Naive B cell (primary cell): ENCODE measurements at regions not wholly inside any gene's neighbourhood (a gene's known extent, or its start where the extent isn't known, plus 50 kb on each side); places are given as distances from the start of the nearest gene placed in this dataset.
"Not testable (repeated sequence)": the region's sequence is repeated elsewhere in the genome, so short reads cannot be mapped to it uniquely, and the experiment has no call there.

Experiments used
- ATAC-seq, 2 donors: fragments of 150-1000 bp; cut with Tn5 transposase; 2 replicates each; pipeline ENCODE4 v1.10.0; 2021; ENCODE audit warnings: low read depth in 2 of 2, mild to moderate bottlenecking in 2 of 2, moderate library complexity in 2 of 2
- DNase-seq: peaks from one replicate; pipeline ENCODE4 v3.0.0; 2022
- H3K27ac Mint-ChIP-seq, 6 donors: one replicate each; pipeline ENCODE4 v1.8.0; 2020 to 2022; ENCODE audit warnings: mild to moderate bottlenecking in 6 of 6, mixed read lengths in 6 of 6, moderate library complexity in 5 of 6, inconsistent platforms in 2 of 6
- H3K27me3 Mint-ChIP-seq, 3 donors: one replicate each; pipeline ENCODE4 v1.8.0; 2021 to 2022; ENCODE audit warnings: mixed read lengths in 3 of 3, mild to moderate bottlenecking in 1 of 3
- H3K36me3 Mint-ChIP-seq, 2 donors: one replicate each; pipeline ENCODE4 v1.8.0; 2020 to 2022; ENCODE audit warnings: mixed read lengths in 2 of 2, inconsistent platforms in 1 of 2, mild to moderate bottlenecking in 1 of 2
- H3K4me1 Mint-ChIP-seq, 3 donors: one replicate each; pipeline ENCODE4 v1.8.0; 2020 to 2022; ENCODE audit warnings: mixed read lengths in 3 of 3, inconsistent platforms in 1 of 3, mild to moderate bottlenecking in 1 of 3, moderate library complexity in 1 of 3
- H3K4me3 Mint-ChIP-seq, 8 donors: one replicate each; pipeline ENCODE4 v1.8.0; 2020 to 2022; ENCODE audit warnings: mild to moderate bottlenecking in 8 of 8, mixed read lengths in 8 of 8, moderate library complexity in 8 of 8, inconsistent platforms in 2 of 8
- H3K9me3 Mint-ChIP-seq, 7 donors: one replicate each; pipeline ENCODE4 v1.8.0; 2020 to 2022; ENCODE audit warnings: mixed read lengths in 7 of 7, mild to moderate bottlenecking in 5 of 7, inconsistent platforms in 2 of 7, moderate library complexity in 1 of 7

DNA sequence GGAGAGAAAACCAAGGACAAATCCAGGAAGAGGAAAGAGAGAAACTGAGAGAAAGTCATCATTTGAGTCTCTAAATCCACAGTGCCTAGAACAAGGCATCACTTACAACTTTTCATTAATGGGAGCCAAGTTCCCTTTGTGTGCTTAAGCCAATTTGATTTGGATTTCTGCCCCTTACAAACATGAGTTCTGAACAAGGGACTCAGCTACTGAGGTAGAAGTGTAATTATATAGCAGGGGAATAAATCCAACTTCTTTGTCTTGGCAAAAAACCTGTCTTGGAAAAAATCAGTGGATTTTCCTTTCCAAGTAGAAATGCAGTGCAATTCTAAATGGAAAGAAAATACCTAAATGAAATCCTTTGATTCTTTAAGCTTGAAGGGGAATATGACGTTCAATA lies 307.2 kb upstream of the CNTN3 start:
- Mint-ChIP-seq H3K36me3 (no peaks in the 10 kb centered on the region), H3K27me3 (no peaks in the 10 kb centered on the region), H3K9me3 (peaks cover 0 to 6% (median 3%) of the 10 kb centered on the region in 7 donors), H3K4me3 (no peak overlapping the region), H3K4me1 (no peaks in the 10 kb centered on the region), H3K27ac (no peak overlapping the region)
- no peak for DNase-seq
- no peak for ATAC-seq

DNA sequence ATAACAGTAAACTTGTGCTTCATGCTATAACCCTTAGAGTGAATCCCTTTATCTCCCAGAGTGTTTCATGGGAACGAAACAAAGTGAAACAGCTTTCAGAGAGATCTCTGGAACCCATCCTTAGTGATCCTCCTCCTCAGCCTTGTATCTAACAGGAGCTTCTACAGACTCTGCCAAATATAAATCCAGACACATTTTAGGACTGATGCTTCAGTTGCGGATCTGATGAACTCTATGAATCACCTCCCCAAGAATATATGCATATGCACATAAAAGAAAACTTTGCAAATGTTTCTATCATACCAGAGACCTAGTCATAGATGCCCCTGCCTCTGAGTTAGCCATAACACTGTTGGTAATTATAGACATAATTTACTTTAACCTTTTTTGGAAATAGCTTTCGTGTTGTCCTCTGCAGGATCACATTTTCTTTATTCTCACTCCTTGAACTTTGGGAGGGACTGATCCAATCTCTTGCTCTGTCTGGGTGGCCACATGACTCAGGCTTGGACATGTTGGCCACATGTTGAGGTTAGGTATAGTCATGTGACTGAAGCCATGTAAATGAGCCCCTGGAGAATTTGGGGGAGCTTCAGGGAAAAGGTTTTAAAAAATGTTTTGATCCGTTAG lies 306.4 kb upstream of the CNTN3 start:
- H3K36me3 Mint-ChIP-seq = no peaks in the 10 kb centered on the region
- no peak for DNase-seq
- H3K4me1 Mint-ChIP-seq = no peaks in the 10 kb centered on the region
- peaks cover 0 to 6% (median 2%) of the 10 kb centered on the region in 7 donors for H3K9me3 Mint-ChIP-seq
- ATAC-seq = no peak
- no peaks in the 10 kb centered on the region for H3K27me3 Mint-ChIP-seq
- no peak overlapping the region for H3K27ac Mint-ChIP-seq
- no peak overlapping the region for H3K4me3 Mint-ChIP-seq

DNA sequence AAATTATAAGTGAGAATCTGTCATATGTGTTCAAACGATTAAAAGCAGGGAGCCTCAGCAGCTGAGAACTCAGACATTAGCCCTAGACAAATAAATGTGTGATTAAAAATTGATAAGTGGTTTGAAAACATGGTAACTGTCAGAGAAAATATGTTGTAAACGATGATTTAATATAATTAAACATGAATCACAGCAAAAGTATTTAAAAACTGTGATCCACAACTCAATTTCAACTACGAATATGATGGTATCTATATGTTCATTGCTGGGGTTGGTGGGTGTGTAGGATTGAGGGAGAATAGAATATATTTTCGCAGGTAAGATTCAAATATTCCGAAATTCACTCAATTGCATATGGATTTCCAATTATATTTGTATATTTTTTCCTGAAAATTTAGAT lies 302.2 kb upstream of the CNTN3 start:
- peaks cover 0 to 6% (median 2%) of the 10 kb centered on the region in 7 donors for H3K9me3 Mint-ChIP-seq
- H3K4me1 Mint-ChIP-seq = no peaks in the 10 kb centered on the region
- no peaks in the 10 kb centered on the region for H3K36me3 Mint-ChIP-seq
- no peak overlapping the region for H3K27ac Mint-ChIP-seq
- DNase-seq (no peak), ATAC-seq (no peak)
- H3K4me3 Mint-ChIP-seq = no peak overlapping the region
- no peaks in the 10 kb centered on the region for H3K27me3 Mint-ChIP-seq

DNA sequence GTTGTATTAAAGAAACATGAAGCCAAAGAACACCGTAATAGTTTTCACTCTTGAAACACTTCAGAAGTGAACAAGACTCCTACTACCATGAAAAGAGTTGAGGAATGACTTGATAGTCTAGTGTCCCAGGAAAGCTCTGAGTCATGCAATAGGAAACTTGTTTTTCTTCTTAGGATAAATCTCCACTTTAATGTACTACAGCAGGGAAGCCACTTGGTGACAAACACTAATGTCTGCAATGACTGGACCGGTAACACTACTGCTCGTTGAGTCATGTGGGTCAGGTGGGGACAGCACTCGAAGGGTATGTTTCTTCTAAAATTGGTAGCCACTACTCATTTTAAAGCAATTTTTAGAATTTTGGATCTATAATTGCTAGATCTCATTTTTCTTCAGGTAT lies 291.7 kb upstream of the CNTN3 start:
- H3K4me3 Mint-ChIP-seq = no peak overlapping the region
- ATAC-seq (no peak), DNase-seq (no peak)
- no peaks in the 10 kb centered on the region for H3K4me1 Mint-ChIP-seq
- no peak overlapping the region for H3K27ac Mint-ChIP-seq
- no peaks in the 10 kb centered on the region for H3K27me3 Mint-ChIP-seq
- H3K9me3 Mint-ChIP-seq = peaks cover 0 to 12% (median 8%) of the 10 kb centered on the region in 7 donors
- H3K36me3 Mint-ChIP-seq = no peaks in the 10 kb centered on the region

DNA sequence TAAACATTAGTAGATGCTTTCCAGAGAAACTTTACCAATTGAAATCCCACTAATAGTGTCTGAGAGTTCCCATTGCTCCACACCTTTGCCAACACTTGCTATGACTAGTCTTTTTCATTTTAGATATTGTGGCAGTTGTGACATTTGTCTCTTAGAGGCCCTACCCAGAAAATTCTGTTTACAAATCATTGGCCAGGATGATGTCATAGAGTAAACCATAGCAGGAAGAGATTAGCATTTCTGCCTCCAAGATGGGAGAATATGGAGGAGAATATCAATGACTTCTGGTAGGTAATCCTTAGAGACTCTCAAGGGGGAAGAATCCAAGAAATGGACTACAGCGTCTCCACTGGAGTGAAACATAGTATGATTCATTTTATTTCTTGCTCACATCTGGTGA lies 291.0 kb upstream of the CNTN3 start:
- Mint-ChIP-seq H3K4me3 (no peak overlapping the region), H3K4me1 (no peaks in the 10 kb centered on the region), H3K9me3 (peaks cover 0 to 12% (median 8%) of the 10 kb centered on the region in 7 donors), H3K27me3 (no peaks in the 10 kb centered on the region), H3K27ac (no peak overlapping the region), H3K36me3 (no peaks in the 10 kb centered on the region)
- ATAC-seq (no peak), DNase-seq (no peak)

DNA sequence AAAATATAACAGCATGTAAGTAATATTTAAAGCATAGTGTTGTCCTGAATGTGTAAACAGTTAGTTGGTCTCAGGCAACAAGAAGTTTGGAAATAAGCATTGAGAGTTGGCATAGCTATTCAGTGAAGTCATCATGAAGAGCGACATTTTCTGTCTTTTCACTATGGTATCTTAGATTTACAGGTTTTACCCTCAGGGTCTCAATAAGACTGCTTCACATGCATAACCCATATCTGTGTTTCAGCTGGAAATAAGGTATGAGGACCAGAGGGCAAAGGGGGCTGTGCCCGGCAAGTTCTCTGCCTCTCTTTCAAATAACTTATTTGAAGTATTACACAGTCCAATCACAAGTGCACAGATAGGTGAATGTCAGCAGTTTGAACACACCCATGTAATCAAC lies 290.2 kb upstream of the CNTN3 start:
- ATAC-seq (no peak), DNase-seq (no peak)
- no peaks in the 10 kb centered on the region for H3K27me3 Mint-ChIP-seq
- H3K9me3 Mint-ChIP-seq = peaks cover 0 to 12% (median 8%) of the 10 kb centered on the region in 7 donors
- no peak overlapping the region for H3K4me3 Mint-ChIP-seq
- no peaks in the 10 kb centered on the region for H3K4me1 Mint-ChIP-seq
- no peak overlapping the region for H3K27ac Mint-ChIP-seq
- no peaks in the 10 kb centered on the region for H3K36me3 Mint-ChIP-seq

DNA sequence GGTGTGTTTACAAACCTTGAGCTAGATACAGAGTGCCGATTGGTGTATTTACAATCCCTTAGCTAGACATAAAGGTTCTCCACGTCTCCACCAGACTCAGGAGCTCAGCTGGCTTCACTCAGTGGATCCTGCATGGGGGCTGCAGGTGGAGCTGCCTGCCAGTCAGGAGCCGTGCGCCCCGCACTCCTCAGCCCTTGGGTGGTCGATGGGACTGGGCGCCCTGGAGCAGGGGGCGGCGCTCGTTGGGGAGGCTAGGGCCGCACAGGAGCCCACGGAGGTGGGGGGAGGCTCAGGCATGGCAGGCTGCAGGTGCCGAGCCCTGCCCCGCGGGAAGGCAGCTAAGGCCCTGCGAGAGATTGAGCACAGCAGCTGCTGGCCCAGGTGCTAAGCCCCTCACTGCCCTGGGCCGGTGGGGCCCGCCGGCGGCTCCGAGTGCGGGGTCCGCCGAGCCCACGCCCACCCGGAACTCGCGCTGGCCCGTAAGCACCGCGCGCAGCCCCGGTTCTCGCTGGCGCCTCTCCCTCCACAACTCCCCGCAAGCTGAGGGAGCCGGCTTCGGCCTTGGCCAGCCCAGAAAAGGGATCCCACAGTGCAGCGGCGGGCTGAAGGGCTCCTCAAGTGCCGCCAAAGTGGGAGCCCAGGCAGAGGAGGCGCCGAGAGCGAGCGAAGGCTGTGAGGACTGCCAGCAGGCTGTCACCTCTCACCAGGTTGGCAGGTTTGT lies 285.5 kb upstream of the CNTN3 start:
- H3K27me3 Mint-ChIP-seq, H3K9me3 Mint-ChIP-seq, H3K4me3 Mint-ChIP-seq, H3K36me3 Mint-ChIP-seq, ATAC-seq, H3K4me1 Mint-ChIP-seq, DNase-seq, H3K27ac Mint-ChIP-seq: not testable (repeated sequence)

DNA sequence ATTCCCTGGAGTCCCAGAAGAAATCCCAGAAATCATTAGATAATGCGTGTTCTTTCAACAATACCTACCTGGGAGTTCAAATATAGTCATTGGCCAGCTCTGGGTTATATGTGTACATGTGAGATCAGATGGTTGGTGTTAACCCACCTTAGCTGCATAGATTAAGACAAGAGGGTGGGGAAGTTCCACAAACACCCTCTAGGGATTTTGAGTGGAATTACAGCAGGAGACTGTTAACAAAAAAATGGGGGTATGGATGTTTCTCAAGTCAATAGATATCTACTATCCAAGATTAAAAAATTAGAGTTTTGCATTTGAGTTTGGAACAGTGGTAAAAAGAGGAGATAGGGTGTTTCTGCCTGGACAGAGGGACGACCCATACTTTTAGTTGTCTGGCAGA lies 282.5 kb upstream of the CNTN3 start:
- Mint-ChIP-seq H3K9me3 (peaks cover 3 to 11% (median 6%) of the 10 kb centered on the region in 7 donors), H3K4me3 (no peak overlapping the region), H3K4me1 (no peaks in the 10 kb centered on the region), H3K36me3 (no peaks in the 10 kb centered on the region), H3K27ac (no peak overlapping the region), H3K27me3 (no peaks in the 10 kb centered on the region)
- DNase-seq = no peak
- ATAC-seq = no peak

DNA sequence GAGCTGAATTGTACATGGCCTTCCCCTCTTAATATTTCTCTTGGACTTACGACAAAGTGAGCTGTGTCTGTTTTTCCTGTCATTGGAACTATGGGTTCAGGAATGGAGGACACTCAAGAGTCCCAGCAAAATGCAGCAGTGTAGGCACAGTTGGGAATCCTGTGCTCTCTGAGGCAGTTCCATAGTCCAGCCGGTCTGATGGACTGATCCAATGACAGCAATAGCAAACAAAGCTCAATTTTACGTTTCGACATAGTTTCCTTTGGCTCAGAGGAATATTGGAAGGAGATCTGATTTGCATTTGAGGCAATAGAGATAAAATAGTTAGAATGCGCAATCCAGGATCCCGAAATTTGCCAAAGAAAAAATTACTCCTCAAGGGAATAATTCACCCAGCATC lies 276.9 kb upstream of the CNTN3 start:
- no peak overlapping the region for H3K4me3 Mint-ChIP-seq
- no peak for DNase-seq

DNA sequence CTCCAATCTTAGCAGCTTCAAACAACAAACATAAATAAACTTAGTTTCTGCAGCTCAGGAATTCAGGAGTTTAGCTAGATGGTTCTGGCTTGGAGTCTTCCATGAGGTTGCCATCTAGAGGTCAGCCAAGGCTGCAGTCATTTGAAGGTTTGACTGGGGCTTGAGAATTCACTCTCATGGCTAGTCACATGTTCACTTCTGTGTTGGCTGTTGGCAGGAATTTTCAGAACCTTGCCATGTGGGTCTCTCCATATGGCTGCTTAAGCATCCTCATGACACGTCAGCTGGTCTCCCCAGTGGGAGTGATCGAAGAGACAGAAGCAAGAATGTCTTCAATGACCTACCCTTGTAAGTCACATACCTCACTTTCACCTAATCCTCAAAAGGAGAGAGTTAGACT lies 269.2 kb upstream of the CNTN3 start:
- H3K9me3 Mint-ChIP-seq = peaks cover 0 to 26% (median 2%) of the 10 kb centered on the region in 7 donors
- no peak overlapping the region for H3K27ac Mint-ChIP-seq
- no peaks in the 10 kb centered on the region for H3K4me1 Mint-ChIP-seq
- H3K36me3 Mint-ChIP-seq = no peaks in the 10 kb centered on the region
- H3K4me3 Mint-ChIP-seq = no peak overlapping the region
- H3K27me3 Mint-ChIP-seq = no peaks in the 10 kb centered on the region
- DNase-seq (no peak), ATAC-seq (no peak)

More for the DNA sequence above, 276.9 kb upstream of the CNTN3 start:
- ATAC-seq = no peak
- H3K36me3 Mint-ChIP-seq = no peaks in the 10 kb centered on the region
- H3K27me3 Mint-ChIP-seq = no peaks in the 10 kb centered on the region
- no peak overlapping the region for H3K27ac Mint-ChIP-seq
- H3K9me3 Mint-ChIP-seq = peaks cover 0 to 18% (median 4%) of the 10 kb centered on the region in 7 donors
- H3K4me1 Mint-ChIP-seq = no peaks in the 10 kb centered on the region

DNA sequence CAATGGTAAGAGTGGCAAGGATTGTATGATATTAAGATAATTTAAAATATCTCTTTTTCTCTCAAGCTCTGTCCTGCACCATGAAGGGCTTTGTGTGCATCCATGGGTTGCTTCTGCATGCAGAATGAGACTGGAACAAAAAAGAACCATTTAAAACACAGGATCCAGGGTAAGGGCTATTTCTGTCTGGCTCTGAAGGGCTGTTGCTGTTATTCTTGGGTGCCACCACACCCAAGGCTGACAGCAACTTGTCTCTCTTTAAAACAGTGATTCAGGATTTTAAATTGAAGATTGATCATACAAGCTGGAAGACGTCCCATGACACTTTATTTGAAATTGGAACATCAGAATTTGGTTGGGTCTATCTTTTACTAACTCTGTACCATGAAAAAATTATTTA lies 268.8 kb upstream of the CNTN3 start:
- DNase-seq = no peak
- no peaks in the 10 kb centered on the region for H3K36me3 Mint-ChIP-seq
- H3K27me3 Mint-ChIP-seq = no peaks in the 10 kb centered on the region
- ATAC-seq = no peak
- H3K27ac Mint-ChIP-seq = peak overlapping the region in 1 of 6 donors; percentile 39
- peaks cover 0 to 25% (median 2%) of the 10 kb centered on the region in 7 donors for H3K9me3 Mint-ChIP-seq
- no peak overlapping the region for H3K4me3 Mint-ChIP-seq
- H3K4me1 Mint-ChIP-seq = no peaks in the 10 kb centered on the region

DNA sequence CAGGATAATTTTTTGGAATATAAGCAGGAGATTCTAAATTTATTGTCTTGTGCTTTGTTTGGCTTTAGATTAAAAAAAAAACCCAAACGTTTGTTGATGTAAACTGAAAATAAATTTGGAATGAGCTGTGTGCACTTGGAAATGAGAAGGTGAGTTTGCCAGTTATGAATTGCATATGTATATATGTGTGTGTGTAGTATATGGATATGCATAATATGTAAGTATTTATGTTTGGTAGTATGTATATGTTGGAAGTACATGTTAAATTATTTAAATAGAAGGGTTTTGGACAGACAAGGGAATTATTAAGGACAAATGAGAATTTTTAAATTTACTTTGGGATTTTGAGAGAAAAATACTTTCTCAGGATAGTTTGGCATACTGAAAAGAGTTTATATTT lies 265.8 kb upstream of the CNTN3 start:
- H3K9me3 Mint-ChIP-seq = peaks cover 2 to 21% (median 5%) of the 10 kb centered on the region in 7 donors
- no peak overlapping the region for H3K27ac Mint-ChIP-seq
- H3K4me3 Mint-ChIP-seq = no peak overlapping the region
- no peaks in the 10 kb centered on the region for H3K4me1 Mint-ChIP-seq
- DNase-seq (no peak), ATAC-seq (no peak)
- H3K27me3 Mint-ChIP-seq = no peaks in the 10 kb centered on the region
- no peaks in the 10 kb centered on the region for H3K36me3 Mint-ChIP-seq

DNA sequence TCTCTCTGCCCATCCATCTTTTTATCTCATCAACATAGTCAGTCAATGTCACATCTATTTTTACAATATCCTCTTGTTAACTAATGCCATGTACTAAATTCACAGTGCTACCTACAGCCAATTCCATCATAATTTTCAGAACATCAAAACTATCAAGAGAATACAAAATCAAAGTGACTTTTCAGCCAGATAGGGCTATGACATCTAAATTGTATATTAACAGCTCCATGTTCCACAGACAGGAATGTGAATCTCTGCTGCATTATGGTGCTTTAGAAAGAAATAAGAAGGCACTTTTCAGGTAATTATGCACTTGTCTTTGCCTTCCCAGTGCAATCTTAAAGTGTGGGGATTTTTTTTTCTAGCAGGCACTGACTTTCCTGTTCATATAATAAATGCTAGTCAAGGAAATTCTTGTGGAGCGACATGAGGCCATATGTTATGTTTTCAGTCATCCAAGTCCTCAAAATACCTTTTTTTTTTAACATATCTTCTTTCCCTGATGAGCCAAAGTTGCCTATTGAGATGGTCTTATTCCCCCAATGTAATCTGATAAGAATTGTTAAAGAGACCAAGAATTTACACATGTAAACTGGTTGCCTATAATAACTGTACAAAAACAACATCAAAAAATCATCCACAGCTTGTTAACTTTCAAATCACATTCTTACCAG lies 252.0 kb upstream of the CNTN3 start:
- Mint-ChIP-seq H3K27me3 (no peaks in the 10 kb centered on the region), H3K27ac (no peak overlapping the region), H3K4me1 (no peaks in the 10 kb centered on the region), H3K4me3 (no peak overlapping the region), H3K9me3 (peaks cover 0 to 6% (median 2%) of the 10 kb centered on the region in 7 donors), H3K36me3 (no peaks in the 10 kb centered on the region)
- DNase-seq = no peak
- no peak for ATAC-seq

DNA sequence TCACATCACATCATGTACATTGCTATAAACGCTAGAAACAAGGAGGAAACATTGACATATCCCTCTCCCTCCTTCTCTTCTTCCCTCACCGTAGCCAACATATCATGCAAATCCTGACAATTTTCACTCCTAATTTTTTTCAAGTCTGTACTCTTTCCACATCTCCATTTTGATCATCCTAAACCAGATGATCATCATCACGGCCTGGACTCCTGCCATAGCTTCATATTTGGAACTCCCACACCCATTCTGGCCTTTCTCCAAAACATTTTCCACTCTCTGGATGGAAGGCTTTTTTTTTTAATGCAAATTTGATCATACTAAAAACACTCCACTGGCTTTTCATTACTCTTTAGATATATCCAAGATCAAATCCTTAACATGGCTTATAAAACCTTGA lies 248.0 kb upstream of the CNTN3 start:
- ATAC-seq = no peak
- H3K27ac Mint-ChIP-seq = no peak overlapping the region
- H3K36me3 Mint-ChIP-seq = no peaks in the 10 kb centered on the region
- no peaks in the 10 kb centered on the region for H3K27me3 Mint-ChIP-seq
- no peak overlapping the region for H3K4me3 Mint-ChIP-seq
- H3K9me3 Mint-ChIP-seq = peaks cover 0 to 9% (median 0%) of the 10 kb centered on the region in 7 donors
- no peaks in the 10 kb centered on the region for H3K4me1 Mint-ChIP-seq
- DNase-seq = no peak
